H1 (cell line): ENCODE measurements at regions not wholly inside any gene's neighbourhood (a gene's known extent, or its start where the extent isn't known, plus 50 kb on each side); places are given as distances from the start of the nearest gene placed in this dataset.

Experiments
- ATF2 ChIP-seq: IDR thresholded peaks from 2 replicates; pipeline ENCODE4 v1.6.1; 2012; ENCODE audit warnings: low read length, inconsistent platforms
- BACH1 ChIP-seq: IDR thresholded peaks from 2 replicates; pipeline ENCODE4 v1.6.1; 2012; ENCODE audit warnings: low read length, improper control_type of control experiment
- CREB1 ChIP-seq: IDR thresholded peaks from 2 replicates; pipeline ENCODE4 v1.6.1; 2012; ENCODE audit warnings: inconsistent platforms
- EP300 ChIP-seq, 2 experiments: IDR thresholded peaks; 1 replicate in 1 of 2; 2 replicates in 1 of 2; pipeline ENCODE4 v1.6.1; 2011 to 2012; ENCODE audit warnings: low read depth in 2 of 2, low read length in 2 of 2, mild to moderate bottlenecking in 2 of 2, borderline replicate concordance in 1 of 2, inconsistent platforms in 1 of 2, moderate library complexity in 1 of 2
- KDM4A ChIP-seq: IDR thresholded peaks from one replicate; pipeline ENCODE4 v1.7.1; 2012; ENCODE audit warnings: low read depth, mild to moderate bottlenecking, moderate library complexity, low read length, inconsistent platforms; ENCODE audit not compliant: severe bottlenecking
- POLR2A ChIP-seq, 2 experiments: IDR thresholded peaks; 1 replicate in 1 of 2; 2 replicates in 1 of 2; pipeline ENCODE4 v1.6.1; 2011; ENCODE audit warnings: low read depth in 2 of 2, low read length in 2 of 2, mild to moderate bottlenecking in 2 of 2; ENCODE audit errors: control extremely low read depth in 1 of 2
- TAF1 ChIP-seq: IDR thresholded peaks from 2 replicates; pipeline ENCODE4 v1.6.1; 2011; ENCODE audit warnings: mild to moderate bottlenecking, low read depth, low read length
- YY1 ChIP-seq: IDR thresholded peaks from 2 replicates; pipeline ENCODE4 v1.6.1; 2011; ENCODE audit warnings: low read depth, mild to moderate bottlenecking, low read length
- ZNF274 ChIP-seq: IDR thresholded peaks from 2 replicates; pipeline ENCODE4 v1.7.0; 2012; ENCODE audit warnings: low read length, borderline replicate concordance; ENCODE audit errors: extremely low read depth
- TF ChIP-seq, protein P1 (sequence below), 3 experiments: IDR thresholded peaks; 1 replicate in 2 of 3; 2 replicates in 1 of 3; pipeline versions ENCODE4 v1.5.1 to v1.6.1; 2011; ENCODE audit warnings: low read length in 3 of 3, mild to moderate bottlenecking in 3 of 3, inconsistent platforms in 2 of 3, low read depth in 1 of 3, moderate library complexity in 1 of 3; ENCODE audit not compliant: insufficient read depth in 1 of 3; ENCODE audit errors: control extremely low read depth in 1 of 3

DNA sequence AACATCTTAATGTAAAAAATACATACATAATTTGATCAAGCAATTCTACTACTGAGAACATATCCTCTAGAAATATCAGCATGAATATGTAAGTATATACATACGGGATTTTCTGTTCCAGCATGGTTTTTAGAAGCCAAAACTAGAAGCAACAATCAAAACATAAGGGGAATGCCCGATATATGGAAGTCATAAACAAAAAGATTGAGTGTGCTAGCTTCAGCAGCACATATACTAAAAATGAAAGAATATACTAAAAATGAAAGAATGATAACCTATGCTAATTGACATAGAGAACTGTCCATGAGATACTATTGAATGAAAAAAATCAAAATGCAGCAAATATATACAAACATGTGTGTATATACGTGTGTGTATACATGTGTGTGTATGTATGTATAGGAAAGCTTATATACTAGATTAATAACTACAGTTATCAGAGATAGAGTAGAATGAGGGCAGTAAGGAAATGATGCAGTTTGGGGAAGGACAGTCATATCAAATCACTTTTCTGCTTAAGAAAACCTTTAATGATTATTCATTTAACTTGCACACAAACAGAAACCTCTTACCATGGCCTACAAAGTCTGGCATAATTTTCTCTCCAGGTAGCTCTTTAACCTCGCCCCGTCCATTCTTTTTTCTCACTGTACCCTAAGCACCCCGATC lies 72.9 kb downstream of the NPY start:
- no peak for TF ChIP-seq KDM4A
- TF ChIP-seq BACH1 = no peak
- TF ChIP-seq CREB1 = no peak
- no peak for TF ChIP-seq ATF2
- TF ChIP-seq, protein P1, sequence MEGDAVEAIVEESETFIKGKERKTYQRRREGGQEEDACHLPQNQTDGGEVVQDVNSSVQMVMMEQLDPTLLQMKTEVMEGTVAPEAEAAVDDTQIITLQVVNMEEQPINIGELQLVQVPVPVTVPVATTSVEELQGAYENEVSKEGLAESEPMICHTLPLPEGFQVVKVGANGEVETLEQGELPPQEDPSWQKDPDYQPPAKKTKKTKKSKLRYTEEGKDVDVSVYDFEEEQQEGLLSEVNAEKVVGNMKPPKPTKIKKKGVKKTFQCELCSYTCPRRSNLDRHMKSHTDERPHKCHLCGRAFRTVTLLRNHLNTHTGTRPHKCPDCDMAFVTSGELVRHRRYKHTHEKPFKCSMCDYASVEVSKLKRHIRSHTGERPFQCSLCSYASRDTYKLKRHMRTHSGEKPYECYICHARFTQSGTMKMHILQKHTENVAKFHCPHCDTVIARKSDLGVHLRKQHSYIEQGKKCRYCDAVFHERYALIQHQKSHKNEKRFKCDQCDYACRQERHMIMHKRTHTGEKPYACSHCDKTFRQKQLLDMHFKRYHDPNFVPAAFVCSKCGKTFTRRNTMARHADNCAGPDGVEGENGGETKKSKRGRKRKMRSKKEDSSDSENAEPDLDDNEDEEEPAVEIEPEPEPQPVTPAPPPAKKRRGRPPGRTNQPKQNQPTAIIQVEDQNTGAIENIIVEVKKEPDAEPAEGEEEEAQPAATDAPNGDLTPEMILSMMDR (IDR thresholded peaks at IDR 0.05; ENCODE audit: control extremely low read depth in 1 of 3, insufficient read depth in 1 of 3, low read depth in 1 of 3, low read length in 3 of 3) = no peak
- TF ChIP-seq ZNF274 = no peak
- TF ChIP-seq TAF1 = no peak
- no peak for TF ChIP-seq EP300 (IDR thresholded peaks at IDR 0.05; ENCODE audit: borderline replicate concordance in 1 of 2, low read depth in 2 of 2, low read length in 2 of 2)
- no peak for TF ChIP-seq YY1
- no peak for TF ChIP-seq POLR2A (IDR thresholded peaks at IDR 0.05; ENCODE audit: control extremely low read depth in 1 of 2, low read depth in 2 of 2, low read length in 2 of 2)
